IMR-90 (cell line): ENCODE measurements at regions not wholly inside any gene's neighbourhood (a gene's known extent, or its start where the extent isn't known, plus 50 kb on each side); places are given as distances from the start of the nearest gene placed in this dataset.

Experiments
- ATAC-seq: fragments of 200-7000 bp; cut with Tn5 transposase; 2 replicates; pipeline ENCODE4 v1.9.1; 2020; ENCODE audit warnings: low read depth, mild to moderate bottlenecking, moderate library complexity
- BruUV-seq: library from RNA; stranded (reverse); fragments of 400-500 nt; replicated peaks from 2 replicates; lab custom pipeline; 2021; lab: Mats Ljungman, UMichigan
- CTCF ChIA-PET: fragments of 300-600 bp; formaldehyde crosslinking; extraction: SDS; loops from one replicate; lab custom pipeline; 2021; ENCODE audit warnings: antibody characterized with exemption; lab: Yijun Ruan, JAX
- POLR2A ChIA-PET: fragments of 300-600 bp; sonication (Branson Sonifier 250); formaldehyde crosslinking; loops from one replicate; lab custom pipeline; 2022; ENCODE audit warnings: antibody characterized with exemption; ENCODE audit not compliant: unreplicated experiment; lab: Charles Lee
- DNase-seq: peaks from one replicate; pipeline ENCODE4 v3.0.0; 2013
- H2AFZ ChIP-seq: replicated peaks from 2 replicates; pipeline ENCODE3; 2013; ENCODE audit warnings: low read length, mild to moderate bottlenecking; ENCODE audit not compliant: poor library complexity
- H2AK5ac ChIP-seq: 2 replicates; pipeline ENCODE4 v1.6.1; 2013; ENCODE audit warnings: low read depth, low read length, inconsistent platforms
- H2AK9ac ChIP-seq: replicated peaks from 2 replicates; pipeline ENCODE3; 2013; ENCODE audit warnings: mild to moderate bottlenecking, low read depth, low read length, moderate library complexity; ENCODE audit not compliant: poor library complexity
- H2BK120ac ChIP-seq: 2 replicates; pipeline ENCODE4 v1.6.1; 2013; ENCODE audit warnings: low read depth, low read length, inconsistent platforms
- H2BK15ac ChIP-seq: 3 replicates; pipeline ENCODE4 v1.6.1; 2013; ENCODE audit warnings: low read depth, low read length, inconsistent platforms
- H2BK20ac ChIP-seq: 2 replicates; pipeline ENCODE4 v1.6.1; 2013; ENCODE audit warnings: low read depth, mild to moderate bottlenecking, inconsistent platforms, low read length, moderate library complexity
- H2BK5ac ChIP-seq: 2 replicates; pipeline ENCODE4 v1.6.1; 2013; ENCODE audit warnings: mild to moderate bottlenecking, low read depth, low read length, inconsistent platforms; ENCODE audit not compliant: poor library complexity, severe bottlenecking
- H3K14ac ChIP-seq: replicated peaks from 2 replicates; pipeline ENCODE4 v1.6.1; 2013; ENCODE audit warnings: low read depth, low read length, inconsistent platforms
- H3K18ac ChIP-seq: 2 replicates; pipeline ENCODE4 v1.6.1; 2013; ENCODE audit warnings: low read depth, low read length, control low read depth
- H3K23ac ChIP-seq: 2 replicates; pipeline ENCODE4 v1.6.1; 2013; ENCODE audit warnings: low read depth, low read length, inconsistent platforms
- H3K27ac ChIP-seq: 2 replicates; pipeline ENCODE4 v1.5.1; 2013; ENCODE audit warnings: mild to moderate bottlenecking, control low read depth, low read length; ENCODE audit not compliant: insufficient read depth
- H3K27me3 ChIP-seq: 2 replicates; pipeline ENCODE4 v1.6.1; 2013; ENCODE audit warnings: low read length; ENCODE audit not compliant: control insufficient read depth, insufficient read depth
- H3K36me3 ChIP-seq: 2 replicates; pipeline ENCODE4 v1.6.1; 2013; ENCODE audit warnings: low read length, mixed read lengths; ENCODE audit not compliant: control insufficient read depth, insufficient read depth
- H3K4ac ChIP-seq: 2 replicates; pipeline ENCODE4 v1.6.1; 2013; ENCODE audit warnings: low read depth, low read length, inconsistent platforms
- H3K4me1 ChIP-seq: 2 replicates; pipeline ENCODE4 v1.6.1; 2013; ENCODE audit warnings: low read length, mixed read lengths; ENCODE audit not compliant: control insufficient read depth, insufficient read depth
- H3K4me2 ChIP-seq: 2 replicates; pipeline ENCODE4 v1.6.1; 2013; ENCODE audit warnings: low read depth, mild to moderate bottlenecking, control low read depth, low read length, moderate library complexity
- H3K4me3 ChIP-seq: 2 replicates; pipeline ENCODE4 v1.5.1; 2013; ENCODE audit warnings: low read depth, mild to moderate bottlenecking, control low read depth, low read length, moderate library complexity; ENCODE audit not compliant: insufficient read depth
- H3K56ac ChIP-seq: 2 replicates; pipeline ENCODE4 v1.6.1; 2013; ENCODE audit warnings: low read length, inconsistent platforms; ENCODE audit not compliant: insufficient read depth; ENCODE audit errors: extremely low read depth
- H3K79me1 ChIP-seq, 2 experiments: 2 replicates each; pipeline ENCODE4 v1.6.1; 2013; ENCODE audit warnings: low read length in 2 of 2, inconsistent platforms in 1 of 2, low read depth in 1 of 2
- H3K9ac ChIP-seq: 2 replicates; pipeline ENCODE4 v1.6.1; 2013; ENCODE audit warnings: low read depth, low read length, control low read depth
- H3K9me1 ChIP-seq: 2 replicates; pipeline ENCODE4 v1.6.1; 2013; ENCODE audit warnings: low read length, inconsistent platforms; ENCODE audit not compliant: insufficient read depth
- H3K9me3 ChIP-seq: 2 replicates; pipeline ENCODE4 v1.6.1; 2013; ENCODE audit warnings: low read length; ENCODE audit not compliant: control insufficient read depth, insufficient read depth
- H4K20me1 ChIP-seq: 2 replicates; pipeline ENCODE4 v1.6.1; 2013; ENCODE audit warnings: low read length, inconsistent platforms; ENCODE audit not compliant: insufficient read depth
- H4K5ac ChIP-seq: 2 replicates; pipeline ENCODE4 v1.6.1; 2013; ENCODE audit warnings: mild to moderate bottlenecking, low read depth, low read length, control low read depth
- H4K8ac ChIP-seq, 2 experiments: 2 replicates each; pipeline ENCODE4 v1.6.1; 2013; ENCODE audit warnings: low read depth in 2 of 2, low read length in 2 of 2, control low read depth in 1 of 2, inconsistent platforms in 1 of 2
- H4K91ac ChIP-seq: 2 replicates; pipeline ENCODE4 v1.6.1; 2013; ENCODE audit warnings: low read depth, low read length, inconsistent platforms; ENCODE audit not compliant: insufficient read depth
- FOS ChIP-seq: fragments of 150-350 bp; IDR thresholded peaks from 2 replicates; pipeline ENCODE4 v1.6.1; 2016; ENCODE audit warnings: low read depth, low read length
- MAFK ChIP-seq: IDR thresholded peaks from 2 replicates; pipeline ENCODE4 v1.6.1; 2012; ENCODE audit warnings: low read depth, low read length, improper control_type of control experiment
- NFE2L2 ChIP-seq: fragments of 150-350 bp; IDR thresholded peaks from 2 replicates; pipeline ENCODE4 v1.6.1; 2016; ENCODE audit warnings: low read depth, mild to moderate bottlenecking, low read length
- RCOR1 ChIP-seq: IDR thresholded peaks from 2 replicates; pipeline ENCODE4 v1.6.1; 2012; ENCODE audit warnings: mild to moderate bottlenecking, low read length, improper control_type of control experiment; ENCODE audit not compliant: insufficient replicate concordance
- WGBS, 2 experiments: methylation state at CpG; one replicate each; pipeline versions ENCODE4 v1.1.5 to v1.1.7; 2013; ENCODE audit warnings: missing lambda C conversion rate in 2 of 2; ENCODE audit not compliant: insufficient read length in 1 of 2; ENCODE audit errors: extremely low coverage in 2 of 2; 5-methylcytosine and 5-hydroxymethylcytosine counted together
- dilution Hi-C: fragments of 300-500 bp; cut with HindIII; formaldehyde crosslinking; loops from one replicate; pipeline ENCODE4 v1.14.3; 2018; ENCODE audit warnings: low sequenced_read_pairs; ENCODE audit not compliant: unreplicated experiment
- in situ Hi-C: fragments of 300-500 bp; cut with MboI; formaldehyde crosslinking; loops from 3 replicates; pipeline ENCODE4 v1.14.3; 2019; ENCODE audit warnings: low sequenced_read_pairs, inconsistent platforms, mixed read lengths
- intact Hi-C: fragments of 100-400 bp; cut with micrococcal nuclease; formaldehyde crosslinking; loops from 2 replicates; pipeline ENCODE4 v1.10.0; 2022
- TF ChIP-seq, protein P1 (sequence below): fragments of 150-350 bp; IDR thresholded peaks from 2 replicates; pipeline ENCODE4 v1.6.1; 2017; ENCODE audit warnings: mild to moderate bottlenecking, antibody characterized with exemption, low read length, low read depth

DNA sequence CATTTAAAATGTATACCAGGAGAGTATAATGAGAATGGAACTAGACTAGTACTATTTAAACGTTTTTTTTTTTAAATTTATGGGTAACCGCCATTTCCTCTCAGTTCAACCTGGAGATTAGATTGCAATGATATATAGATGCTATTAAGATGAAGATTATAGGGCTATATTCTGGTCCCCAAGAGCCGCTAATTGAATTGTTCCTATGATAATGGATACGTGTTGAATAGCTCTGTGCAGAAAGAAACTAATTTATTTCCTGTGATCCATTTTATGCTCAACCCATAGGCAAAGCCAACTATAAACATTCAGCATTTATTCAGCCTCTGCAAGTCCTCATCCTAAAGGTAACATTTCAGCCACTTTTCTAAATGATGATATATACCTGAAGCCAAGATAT, 1595.1 kb upstream of the SEL1L start:
- no peak overlapping the region for H3K27ac ChIP-seq
- H3K4me3 ChIP-seq, result no peak overlapping the region
- H3K36me3 ChIP-seq, result no peaks in the 10 kb centered on the region
- TF ChIP-seq MAFK (no peak), RCOR1 (no peak), NFE2L2 (no peak), FOS (no peak)
- TF ChIP-seq, protein P1, sequence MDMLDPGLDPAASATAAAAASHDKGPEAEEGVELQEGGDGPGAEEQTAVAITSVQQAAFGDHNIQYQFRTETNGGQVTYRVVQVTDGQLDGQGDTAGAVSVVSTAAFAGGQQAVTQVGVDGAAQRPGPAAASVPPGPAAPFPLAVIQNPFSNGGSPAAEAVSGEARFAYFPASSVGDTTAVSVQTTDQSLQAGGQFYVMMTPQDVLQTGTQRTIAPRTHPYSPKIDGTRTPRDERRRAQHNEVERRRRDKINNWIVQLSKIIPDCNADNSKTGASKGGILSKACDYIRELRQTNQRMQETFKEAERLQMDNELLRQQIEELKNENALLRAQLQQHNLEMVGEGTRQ, result no peak
- no peak overlapping the region for H3K56ac ChIP-seq
- no peak overlapping the region for H2BK120ac ChIP-seq
- dilution Hi-C loops (no loop called here), intact Hi-C loops (no loop called here), in situ Hi-C loops (no loop called here)
- H3K4me2 ChIP-seq, result no peak overlapping the region
- no peaks in the 10 kb centered on the region for H3K27me3 ChIP-seq
- H3K9ac ChIP-seq, result no peak overlapping the region
- BruUV-seq, result no TSS peak
- H3K79me1 ChIP-seq, result no peaks in the 10 kb centered on the region
- ATAC-seq (no peak), DNase-seq (no peak)
- CTCF ChIA-PET, result no interaction called here
- H4K91ac ChIP-seq, result no peak overlapping the region
- H3K4ac ChIP-seq, result no peak overlapping the region
- no peak overlapping the region for H3K14ac ChIP-seq
- H4K20me1 ChIP-seq, result no peaks in the 10 kb centered on the region
- no peak overlapping the region for H3K23ac ChIP-seq
- H3K9me1 ChIP-seq, result no peaks in the 10 kb centered on the region
- no peak overlapping the region for H2BK20ac ChIP-seq
- no peaks in the 10 kb centered on the region for H3K4me1 ChIP-seq
- no peak overlapping the region for H2BK15ac ChIP-seq
- WGBS, 2 experiments, result no CpG with 5 or more reads among the region's 4 CpGs
- no peaks in the 10 kb centered on the region for H3K9me3 ChIP-seq
- no peak overlapping the region for H2BK5ac ChIP-seq
- H3K18ac ChIP-seq, result no peak overlapping the region
- POLR2A ChIA-PET, result no interaction called here
- no peak overlapping the region for H2AK5ac ChIP-seq
- H4K8ac ChIP-seq, result no peak overlapping the region
- no peak overlapping the region for H2AFZ ChIP-seq
- H2AK9ac ChIP-seq, result no peak overlapping the region
- no peak overlapping the region for H4K5ac ChIP-seq
